Coronary artery (tissue), 2 donors: ENCODE measurements at regions not wholly inside any gene's neighbourhood (a gene's known extent, or its start where the extent isn't known, plus 50 kb on each side); places are given as distances from the start of the nearest gene placed in this dataset.

ENCODE experiments used
- DNase-seq: peaks from one replicate; pipeline ENCODE4 v3.0.0-alpha.2; 2017; ENCODE audit warnings: low spot score
- H3K27ac ChIP-seq, 2 donors: fragments of 200-600 bp; sonication (generic); one replicate each; pipeline ENCODE4 v1.5.1; 2016 to 2019
- H3K4me3 ChIP-seq: fragments of 200-600 bp; sonication (generic); 2 replicates; pipeline ENCODE4 v1.5.1; 2016; ENCODE audit warnings: mild to moderate bottlenecking, moderate library complexity
- CTCF ChIP-seq: fragments of 200-600 bp; sonication (generic); IDR thresholded peaks from one replicate; pipeline ENCODE4 v1.5.1; 2019; ENCODE audit warnings: antibody characterized with exemption

DNA sequence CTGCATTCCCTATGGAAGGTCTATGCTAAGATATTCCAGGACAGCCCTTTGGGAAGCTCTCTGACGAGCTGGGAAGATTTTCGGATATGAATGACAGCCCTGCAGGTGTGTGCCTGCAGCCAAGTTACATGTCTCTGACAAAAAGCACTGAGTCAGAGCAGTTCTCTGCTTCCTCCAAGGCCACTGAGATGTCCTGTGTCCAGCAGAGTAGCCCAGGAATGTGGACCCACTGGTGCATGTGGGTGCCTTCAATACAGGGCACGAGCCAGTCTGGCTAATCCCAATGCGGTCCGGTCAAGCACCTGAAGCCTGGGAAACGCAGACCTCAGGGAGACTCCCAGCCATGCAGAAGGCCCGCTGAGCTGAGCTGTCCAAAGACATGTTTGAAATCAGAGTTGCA, 565.7 kb downstream of the TCERG1L start:
- no peak for TF ChIP-seq CTCF
- no peak overlapping the region for H3K27ac ChIP-seq
- peak; percentile 21 for DNase-seq
- no peak overlapping the region for H3K4me3 ChIP-seq

DNA sequence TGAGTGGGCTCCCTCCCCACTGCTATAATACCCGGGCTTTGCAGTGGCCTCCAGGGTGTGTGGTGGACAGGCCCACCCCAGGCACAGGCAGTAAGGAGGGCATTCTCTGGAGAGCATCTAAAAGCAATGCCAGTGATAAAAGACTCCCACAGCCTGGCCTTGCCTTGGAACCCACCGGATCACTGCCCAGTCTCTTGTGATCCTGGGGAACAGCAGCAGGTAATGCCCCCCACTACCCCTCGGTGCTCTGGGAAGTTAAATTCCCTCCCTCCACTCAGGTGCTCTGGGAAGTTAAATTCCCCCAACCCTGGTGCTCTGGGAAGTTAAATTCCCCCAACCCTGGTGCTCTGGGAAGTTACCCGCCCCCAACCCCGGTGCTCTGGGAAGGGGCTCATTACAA, 565.2 kb downstream of the TCERG1L start:
- H3K4me3 ChIP-seq: no peak overlapping the region
- TF ChIP-seq CTCF: no peak
- no peak for DNase-seq
- no peak overlapping the region for H3K27ac ChIP-seq

DNA sequence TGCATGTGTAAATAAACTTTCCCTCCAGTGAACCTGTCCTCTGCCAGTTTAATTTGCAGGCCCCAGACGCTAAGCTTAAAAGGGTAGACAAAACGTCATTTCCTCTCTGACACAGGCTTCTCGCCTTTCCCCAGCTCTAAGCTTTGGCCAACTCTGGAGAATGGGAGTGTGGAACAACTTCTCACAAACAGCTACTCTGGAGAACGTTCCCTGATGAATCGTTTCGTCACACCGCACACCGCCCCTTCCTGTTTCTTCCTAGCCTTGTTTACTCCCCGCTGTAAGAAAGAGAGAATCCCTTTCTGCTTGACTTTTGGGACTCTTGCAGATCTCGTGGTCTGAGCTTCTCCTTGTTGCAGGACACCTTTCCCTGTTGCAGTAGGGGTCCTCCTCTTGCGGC, 564.2 kb downstream of the TCERG1L start:
- DNase-seq: no peak
- Histone ChIP-seq H3K4me3 (no peak overlapping the region), H3K27ac (no peak overlapping the region)
- no peak for TF ChIP-seq CTCF

GRCh38 chr10:130747946-130748345, 563.6 kb downstream of the TCERG1L start:
- DNase-seq: peak; percentile 49
- Histone ChIP-seq H3K27ac (no peak overlapping the region), H3K4me3 (no peak overlapping the region)
- no peak for TF ChIP-seq CTCF

DNA sequence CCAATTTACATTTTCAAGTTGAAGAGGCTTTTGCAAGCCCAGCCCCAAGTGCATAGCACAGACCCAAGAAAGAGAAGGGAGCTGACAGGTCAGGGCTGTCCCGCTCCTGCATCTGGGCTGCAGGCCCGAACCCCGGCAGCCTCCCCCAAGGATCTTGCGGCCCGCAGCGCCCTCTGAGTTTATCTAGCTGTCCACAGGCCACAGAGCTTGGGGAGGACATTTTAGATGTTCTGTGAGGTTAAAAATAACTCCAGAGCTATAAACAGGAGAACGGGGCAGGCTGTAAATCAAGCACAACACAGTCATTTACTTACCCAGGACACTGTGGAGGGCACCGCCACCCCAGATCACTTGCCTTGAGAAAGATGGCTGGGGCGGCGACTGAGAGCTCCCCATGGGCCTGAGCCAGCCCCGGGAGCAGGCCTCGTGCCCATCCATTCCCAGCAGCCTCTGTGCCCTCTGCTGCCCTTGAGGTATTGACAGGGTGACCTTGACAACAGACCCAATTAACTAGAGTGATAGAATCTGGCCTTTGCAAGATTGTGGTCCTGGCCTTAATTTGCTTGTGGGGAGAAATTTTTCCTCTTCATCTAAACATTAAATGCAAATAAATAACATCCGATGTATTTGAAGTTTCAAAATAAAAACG, 563.0 kb downstream of the TCERG1L start:
- Histone ChIP-seq H3K27ac (no peak overlapping the region), H3K4me3 (no peak overlapping the region)
- DNase-seq: peak; percentile 43
- TF ChIP-seq CTCF: no peak

DNA sequence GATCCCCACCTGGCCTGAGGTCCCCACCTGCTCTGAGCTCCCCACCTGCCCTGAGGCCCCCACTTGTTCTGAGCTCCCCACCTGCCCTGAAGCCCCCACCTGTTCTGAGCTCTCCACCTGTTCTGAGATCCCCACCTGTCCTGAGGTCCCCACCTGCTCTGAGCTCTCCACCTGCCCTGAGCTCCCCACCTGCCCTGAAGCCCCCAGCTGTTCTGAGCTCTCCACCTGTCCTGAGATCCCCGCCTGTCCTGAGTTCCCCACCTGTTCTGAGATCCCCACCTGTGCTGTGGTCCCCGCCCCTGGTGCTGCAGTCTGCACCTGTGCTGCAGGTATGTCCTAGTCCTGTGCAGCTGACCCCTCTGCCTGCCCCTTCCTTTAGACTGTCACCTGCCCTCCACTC, 561.6 kb downstream of the TCERG1L start:
- TF ChIP-seq CTCF: no peak
- no peak overlapping the region for H3K4me3 ChIP-seq
- H3K27ac ChIP-seq: no peak overlapping the region
- peak; percentile 59 for DNase-seq

DNA sequence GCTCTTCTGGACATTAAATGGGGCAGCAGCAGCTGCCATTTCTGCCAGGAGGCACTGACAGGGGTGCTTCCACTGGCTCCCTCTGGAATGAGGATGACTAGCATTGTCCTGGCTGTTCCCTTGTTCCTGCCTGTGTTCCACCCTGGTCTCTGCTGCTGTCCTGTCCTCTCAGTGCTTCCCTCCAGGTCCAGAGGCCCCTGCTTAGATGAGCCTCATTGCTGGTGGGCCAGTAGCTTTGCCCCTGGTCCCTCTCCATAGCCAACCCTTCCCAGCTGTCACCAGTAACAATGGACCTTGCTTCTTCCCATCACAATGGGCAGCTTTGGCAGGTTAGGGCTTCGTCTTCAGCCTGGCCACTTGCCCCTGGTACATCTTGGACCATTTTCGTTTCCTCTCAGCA, 561.1 kb downstream of the TCERG1L start:
- DNase-seq: peak; percentile 40
- TF ChIP-seq CTCF: no peak
- no peak overlapping the region for H3K27ac ChIP-seq
- H3K4me3 ChIP-seq: no peak overlapping the region
